ENCODE measurements at regions not wholly inside any gene's neighbourhood (a gene's known extent, or its start where the extent isn't known, plus 50 kb on each side); places are given as distances from the start of the nearest gene placed in this dataset.
"Not testable (repeated sequence)": the region's sequence is repeated elsewhere in the genome, so short reads cannot be mapped to it uniquely, and the experiment has no call there.

DNA sequence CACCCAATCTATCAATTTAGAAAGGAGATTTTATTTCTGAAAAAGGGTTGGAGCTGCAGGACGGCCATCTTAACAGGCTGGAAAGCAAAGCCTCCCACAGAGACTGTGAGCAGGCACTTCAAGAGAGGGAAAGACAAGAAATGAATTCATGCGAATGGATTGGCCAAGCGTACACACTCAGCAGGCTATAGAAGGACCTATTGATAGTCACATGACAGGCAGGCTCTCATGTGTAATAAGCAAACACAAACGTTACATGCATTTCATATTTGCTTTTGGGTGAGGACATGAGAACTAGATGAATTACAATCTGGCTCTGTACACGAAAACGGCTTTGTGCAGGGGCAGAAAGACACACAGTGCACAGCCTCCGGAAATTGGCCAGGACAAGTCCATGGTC, 83.9 kb upstream of the GOLGA6L6 start:
- DNase-seq (ENCODE audit: low read depth), result not testable (repeated sequence)

GRCh38 chr15:20624085-20624484, 82.5 kb upstream of the GOLGA6L6 start:
- DNase-seq (ENCODE audit: low read depth), result not testable (repeated sequence)

DNA sequence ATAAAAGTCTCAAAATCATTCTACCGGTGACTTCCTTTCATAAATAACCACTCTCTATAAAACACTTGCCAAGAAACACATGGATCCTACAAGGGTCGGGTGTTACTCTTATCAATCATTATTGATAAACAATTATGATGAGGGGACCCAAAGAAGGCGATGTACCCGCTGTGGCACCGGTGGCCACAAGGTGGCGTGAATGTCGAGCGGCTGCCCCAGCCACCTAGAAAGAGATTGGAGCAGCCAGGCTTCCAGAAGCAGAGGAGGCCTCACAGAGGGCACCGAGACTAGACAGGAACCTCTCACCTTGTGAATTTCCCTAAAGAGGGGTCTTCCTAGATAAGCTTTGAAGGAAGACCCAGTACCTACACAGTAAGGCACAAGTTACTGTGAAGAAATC, 80.5 kb upstream of the GOLGA6L6 start:
- DNase-seq (ENCODE audit: low read depth), result not testable (repeated sequence)

DNA sequence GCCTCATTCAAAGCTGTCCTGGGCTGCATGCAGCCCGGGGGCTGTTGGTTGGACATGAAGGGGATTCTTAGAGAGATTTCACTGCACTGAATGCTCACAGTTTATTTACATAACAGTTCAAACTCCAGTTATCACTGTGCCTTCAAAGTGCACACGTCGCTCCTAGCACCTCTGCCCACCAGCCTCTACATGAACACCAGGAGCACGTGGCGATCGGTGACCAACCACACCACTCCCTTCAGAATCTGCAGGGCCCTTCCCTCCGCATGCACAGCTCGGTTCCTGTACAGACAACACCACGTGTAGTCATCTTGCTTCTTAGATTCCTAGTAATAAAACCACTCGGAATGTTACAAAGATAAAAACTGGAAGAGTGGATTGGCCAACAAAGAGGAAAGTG, 72.9 kb upstream of the GOLGA6L6 start:
- DNase-seq (ENCODE audit: low read depth), result not testable (repeated sequence)

- DNase-seq (ENCODE audit: low read depth), result not testable (repeated sequence)
Measured at GRCh38 chr15:20612796-20613195, 71.2 kb upstream of the GOLGA6L6 start.

DNA sequence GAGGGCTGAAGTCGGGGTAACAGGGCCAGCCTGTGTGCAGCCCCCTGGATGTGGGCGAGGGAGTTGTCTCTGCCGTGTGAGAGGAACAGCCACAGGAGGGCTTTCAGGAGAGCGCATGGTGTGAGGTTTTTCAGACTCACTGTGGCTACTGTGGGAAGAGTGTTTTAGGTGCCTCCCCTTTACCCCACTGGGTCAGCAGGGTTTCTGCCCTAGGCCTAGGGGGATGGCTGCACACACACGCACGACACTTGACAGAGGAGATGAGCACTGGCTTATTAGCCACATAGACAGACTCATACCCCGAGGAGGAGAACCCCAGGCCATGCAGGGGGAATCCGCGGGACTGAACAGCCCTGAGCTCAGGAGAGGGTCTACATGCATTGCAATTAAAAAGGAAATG, 70.8 kb upstream of the GOLGA6L6 start:
- DNase-seq (ENCODE audit: low read depth), result not testable (repeated sequence)

GRCh38 chr15:20611667-20612290, 70.2 kb upstream of the GOLGA6L6 start:
- not testable (repeated sequence) for DNase-seq (ENCODE audit: low read depth)

DNA sequence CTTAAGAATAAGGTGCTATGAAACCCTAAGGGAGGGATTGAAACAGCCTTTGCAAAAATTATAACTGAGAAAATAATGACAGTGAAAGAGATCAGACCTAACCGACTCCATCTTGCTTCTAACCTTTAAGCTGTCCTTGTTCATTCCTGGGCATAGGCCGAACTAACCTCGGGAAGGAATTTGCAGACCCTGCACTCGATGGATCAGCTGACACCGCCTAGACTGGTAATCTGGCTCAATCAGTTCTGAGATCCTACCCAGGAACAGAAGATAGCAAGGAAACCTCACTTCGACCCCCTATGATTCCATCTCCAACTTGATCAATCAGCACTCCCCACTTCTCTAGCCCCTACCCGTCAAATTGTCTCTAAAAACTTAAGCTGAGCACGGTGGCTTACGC, 66.6 kb upstream of the GOLGA6L6 start:
- not testable (repeated sequence) for DNase-seq (ENCODE audit: low read depth)

GRCh38 chr15:20597245-20597644, 55.6 kb upstream of the GOLGA6L6 start:
- not testable (repeated sequence) for DNase-seq (ENCODE audit: low read depth)

- not testable (repeated sequence) for DNase-seq (ENCODE audit: low read depth)
Measured at GRCh38 chr15:20594219-20594618, 52.6 kb upstream of the GOLGA6L6 start.

GRCh38 chr15:20591936-20592335, 50.3 kb upstream of the GOLGA6L6 start:
- DNase-seq (ENCODE audit: low read depth), result not testable (repeated sequence)
